ENCODE measurements at regions not wholly inside any gene's neighbourhood (a gene's known extent, or its start where the extent isn't known, plus 50 kb on each side); places are given as distances from the start of the nearest gene placed in this dataset.

DNA sequence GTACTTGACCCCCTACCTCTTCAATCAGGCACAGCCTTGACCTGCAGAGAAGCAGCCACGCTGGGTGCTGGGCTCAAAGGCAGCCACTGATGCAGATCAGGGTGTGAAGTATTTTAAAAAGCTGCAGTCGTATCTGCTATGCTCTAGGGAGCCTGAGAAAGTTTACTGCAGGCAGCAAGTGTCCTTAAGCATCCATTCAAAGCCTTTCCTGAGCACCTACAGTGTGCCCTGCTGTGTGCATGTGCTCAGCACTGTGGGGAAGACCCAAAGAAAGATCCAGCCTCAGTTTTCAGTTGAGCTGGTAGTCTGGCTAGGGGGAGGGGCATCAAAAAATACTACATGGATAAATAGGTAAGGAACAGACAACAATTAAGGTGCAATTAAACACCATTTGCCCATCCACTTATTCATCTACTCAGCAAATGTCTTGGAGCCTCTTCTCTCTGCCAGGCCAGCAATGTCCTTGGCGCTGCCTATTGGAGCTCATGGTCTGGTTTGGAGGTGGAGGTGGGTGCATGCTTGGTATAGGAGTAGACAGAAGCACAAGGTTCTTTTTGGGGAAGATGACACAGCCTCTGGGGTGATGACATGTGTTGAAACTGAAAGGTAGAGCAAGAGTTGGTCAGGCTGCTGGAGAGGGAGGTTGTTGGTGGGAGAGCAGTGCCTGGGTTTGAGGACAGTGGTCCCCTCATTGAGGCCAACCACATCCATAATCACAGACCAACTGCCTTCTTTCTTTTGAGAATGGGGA, 85.9 kb upstream of the PRR23C start:
- no peak for TF ChIP-seq EZH2 (IDR thresholded peaks at IDR 0.05; ENCODE audit: insufficient read depth, poor library complexity, severe bottlenecking)
- TF ChIP-seq EZH2phosphoT487 (IDR thresholded peaks at IDR 0.05; ENCODE audit: insufficient read depth, low read depth) = no peak
